ENCODE measurements at regions not wholly inside any gene's neighbourhood (a gene's known extent, or its start where the extent isn't known, plus 50 kb on each side); places are given as distances from the start of the nearest gene placed in this dataset.
"Not testable (repeated sequence)": the region's sequence is repeated elsewhere in the genome, so short reads cannot be mapped to it uniquely, and the experiment has no call there.

- not testable (repeated sequence) for TF ChIP-seq CTCF (IDR thresholded peaks at IDR 0.05; ENCODE audit: low read depth, low read length); POLR2A (IDR thresholded peaks at IDR 0.05; ENCODE audit: extremely low read depth, insufficient read length)
Observed at GRCh38 chr1:157337785-157338184, 199.6 kb upstream of the ETV3 start.

Data from NB4 (cell line).